Stimulated activated CD4-positive, alpha-beta T cell treated with anti-CD3 and anti-CD28 coated beads, Interleukin-15, amount 100 ng/mL, for 48 hours (primary cell): ENCODE measurements at regions not wholly inside any gene's neighbourhood (a gene's known extent, or its start where the extent isn't known, plus 50 kb on each side); places are given as distances from the start of the nearest gene placed in this dataset.
"Not testable (repeated sequence)": the region's sequence is repeated elsewhere in the genome, so short reads cannot be mapped to it uniquely, and the experiment has no call there.

ENCODE experiments used
- DNase-seq, 2 donors: peaks; one replicate each; pipeline ENCODE4 v3.0.0-alpha.2; 2020; ENCODE audit warnings: low read depth in 2 of 2

DNA sequence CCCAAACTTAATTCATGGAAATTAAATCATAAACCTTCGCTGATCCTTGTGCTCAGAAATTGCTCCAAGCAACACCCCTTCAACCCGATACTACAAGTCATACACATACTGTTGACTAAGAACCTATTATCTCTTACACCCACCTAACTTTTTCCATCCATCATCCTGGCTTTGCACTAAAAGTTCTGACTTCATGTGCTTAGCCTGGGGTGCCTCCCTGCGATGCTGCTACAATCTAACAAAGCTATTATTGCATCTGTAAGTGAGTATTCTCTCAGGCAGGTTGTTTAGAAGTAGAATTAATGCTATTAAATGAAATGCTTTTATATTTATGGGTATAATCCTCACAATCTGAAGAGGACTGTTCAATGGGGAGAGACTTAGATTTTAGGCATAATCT lies 619.8 kb downstream of the CCDC85A start:
- DNase-seq = no peak

DNA sequence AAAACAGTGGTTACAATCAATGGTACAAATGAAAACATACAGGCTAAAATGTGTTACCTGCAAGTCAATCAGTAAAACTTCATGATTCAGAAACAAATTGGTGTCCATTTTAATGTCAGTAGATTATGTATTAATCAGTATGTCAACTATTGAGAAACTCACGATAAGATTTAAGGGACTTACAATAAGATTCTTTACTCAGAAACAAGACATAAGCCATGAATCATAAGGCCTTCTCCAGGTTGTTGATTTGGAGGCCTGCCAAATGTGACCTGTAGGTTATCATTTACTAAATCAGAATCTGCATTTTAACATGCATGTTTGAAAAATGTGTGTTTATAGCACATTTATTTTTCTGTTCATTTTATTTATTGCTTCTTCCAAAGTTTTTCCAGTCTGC lies 623.1 kb downstream of the CCDC85A start:
- no peak for DNase-seq

DNA sequence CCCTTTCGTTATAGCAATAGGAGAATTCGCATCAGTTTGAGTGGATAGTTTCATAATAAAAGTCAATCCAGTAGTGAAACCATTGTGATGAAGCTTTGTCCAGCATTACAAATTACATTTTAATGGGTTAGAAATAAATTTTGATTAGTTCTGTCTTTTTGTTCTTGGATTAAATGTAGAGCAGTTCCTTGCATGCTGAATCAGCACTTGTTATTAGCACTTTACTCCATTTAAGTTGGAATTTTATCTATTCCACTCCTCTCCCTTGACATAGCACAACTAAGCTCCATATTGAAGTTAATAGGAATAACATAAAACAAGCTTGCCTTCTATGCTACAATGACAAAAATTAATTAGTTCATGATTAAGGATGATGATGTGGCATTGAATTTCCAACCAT lies 624.1 kb downstream of the CCDC85A start:
- no peak for DNase-seq

DNA sequence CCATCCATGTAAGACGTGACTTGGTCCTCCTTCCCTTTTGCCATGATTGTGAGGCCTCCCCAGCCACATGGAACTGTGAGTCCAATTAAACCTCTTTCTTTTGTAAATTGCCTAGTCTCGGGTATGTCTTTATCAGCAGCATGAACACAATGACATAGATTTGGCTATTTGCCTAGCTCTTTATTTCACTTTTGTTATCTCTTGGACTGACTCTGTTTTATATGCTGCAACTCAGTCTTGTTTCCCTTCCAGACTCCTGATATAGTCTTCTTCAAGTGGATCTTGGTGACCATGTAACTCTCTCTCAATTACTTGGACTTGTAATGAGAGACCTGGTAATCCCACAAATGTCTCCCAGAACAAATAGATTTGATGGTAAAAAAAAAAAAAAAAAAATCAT lies 627.6 kb downstream of the CCDC85A start:
- no peak for DNase-seq

DNA sequence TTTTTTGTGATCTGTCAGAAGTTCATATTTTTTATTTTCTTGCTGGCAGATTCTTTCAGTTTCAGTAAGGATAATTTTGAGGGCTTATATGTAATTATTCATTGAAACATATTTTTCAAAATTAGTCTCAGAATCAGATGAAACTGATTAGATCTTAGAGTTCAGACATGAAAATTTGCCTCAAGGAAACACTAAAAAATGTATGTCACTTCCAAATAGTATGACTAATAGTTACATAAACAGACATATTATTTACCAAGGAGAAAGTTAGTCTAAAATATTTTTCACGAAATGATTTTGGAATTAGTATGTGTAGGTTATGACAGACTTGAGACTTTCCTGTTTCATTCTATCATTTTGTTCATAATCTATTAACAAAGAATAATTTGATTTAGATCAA lies 628.6 kb downstream of the CCDC85A start:
- DNase-seq = no peak

DNA sequence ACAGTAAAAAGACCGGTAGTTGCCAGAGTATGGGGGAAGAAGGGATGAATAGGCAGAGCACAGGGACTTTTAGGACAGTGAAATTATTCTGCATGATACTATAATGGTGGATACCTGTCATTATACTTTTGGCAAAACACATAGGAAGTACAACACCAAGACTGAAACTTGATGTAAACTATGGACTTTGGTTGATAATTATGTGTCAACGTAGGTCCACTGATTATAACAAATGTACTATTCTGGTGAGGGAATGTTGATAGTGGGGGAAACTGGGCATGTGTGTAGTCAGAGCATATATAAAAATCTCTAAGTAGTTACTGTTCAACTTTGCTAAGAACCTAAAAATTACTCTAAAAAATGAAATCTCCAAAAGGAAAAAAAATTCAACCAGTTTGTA lies 629.7 kb downstream of the CCDC85A start:
- no peak for DNase-seq

DNA sequence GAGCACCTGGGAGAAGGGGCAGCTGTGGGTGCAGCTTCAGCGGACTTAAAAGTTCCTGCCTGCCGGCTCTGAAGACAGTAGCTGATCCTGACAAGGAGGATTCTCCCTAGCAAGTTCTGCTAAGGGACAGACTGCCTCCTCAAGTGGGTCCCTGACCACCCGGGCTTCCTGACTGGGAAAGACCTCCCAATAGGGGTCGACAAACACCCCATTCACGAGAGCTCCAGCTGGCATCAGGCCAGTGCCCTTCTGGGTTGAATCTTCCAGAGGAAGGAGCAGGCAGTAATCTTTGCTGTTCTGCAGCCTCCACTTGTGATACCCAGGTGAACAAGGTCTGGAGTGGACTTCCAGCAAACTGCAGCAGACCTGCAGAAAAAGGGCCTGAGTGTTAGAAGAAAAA lies 632.9 kb downstream of the CCDC85A start:
- no peak for DNase-seq

DNA sequence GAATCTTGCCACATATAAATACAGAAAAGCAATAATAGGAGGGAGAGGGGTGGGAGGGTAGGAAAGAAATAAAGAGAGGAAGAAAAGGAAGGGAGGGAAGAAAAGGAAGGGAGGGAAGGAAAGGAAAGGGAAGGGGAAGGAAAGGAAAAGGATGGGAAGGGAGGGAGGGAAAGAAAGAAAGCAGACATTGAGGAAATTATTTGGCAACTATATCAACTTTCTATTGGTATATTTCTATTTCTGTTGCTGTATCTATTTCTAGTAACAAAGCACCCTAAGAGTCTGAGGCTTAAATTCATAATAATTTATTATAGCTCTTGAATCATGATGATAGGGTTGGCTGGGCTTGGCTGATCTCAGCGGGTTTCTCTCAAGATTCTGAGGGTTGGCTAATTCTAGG lies 648.0 kb downstream of the CCDC85A start:
- no peak for DNase-seq

DNA sequence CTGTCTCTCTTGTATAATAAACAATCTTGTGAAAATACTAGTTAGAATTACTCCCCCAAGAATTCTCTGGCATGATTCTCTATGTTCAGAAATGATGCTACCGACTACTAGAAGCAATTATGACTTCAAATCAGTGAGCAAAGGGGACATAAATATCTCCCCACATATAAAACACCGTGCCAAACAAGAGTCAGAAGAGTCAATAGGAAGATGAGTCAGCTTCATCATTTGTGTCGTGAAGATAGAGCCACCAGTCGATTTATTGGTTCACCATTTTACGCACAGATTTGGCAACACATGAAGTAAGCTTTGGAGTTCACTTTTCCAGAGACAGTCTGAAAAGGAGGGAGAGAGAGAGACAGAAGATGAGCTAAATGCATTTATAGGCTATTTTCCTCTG lies 650.9 kb downstream of the CCDC85A start:
- DNase-seq = no peak

DNA sequence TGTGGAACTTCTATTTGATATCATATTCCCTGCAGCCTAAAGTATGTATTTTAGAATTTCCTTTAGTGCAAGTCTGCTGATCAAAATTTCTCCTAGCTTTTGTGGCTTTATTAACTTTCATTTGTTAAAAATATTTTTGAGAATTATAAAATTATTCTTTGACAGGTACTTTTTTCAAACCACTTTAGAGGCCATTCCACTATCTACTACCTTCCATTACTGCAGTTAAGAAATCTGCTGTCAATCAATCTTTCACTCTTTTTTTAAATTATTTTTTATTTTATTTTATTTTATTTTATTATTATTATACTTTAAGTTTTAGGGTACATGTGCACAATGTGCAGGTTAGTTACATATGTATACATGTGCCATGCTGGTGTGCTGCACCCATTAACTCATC lies 656.2 kb downstream of the CCDC85A start:
- DNase-seq = not testable (repeated sequence)

DNA sequence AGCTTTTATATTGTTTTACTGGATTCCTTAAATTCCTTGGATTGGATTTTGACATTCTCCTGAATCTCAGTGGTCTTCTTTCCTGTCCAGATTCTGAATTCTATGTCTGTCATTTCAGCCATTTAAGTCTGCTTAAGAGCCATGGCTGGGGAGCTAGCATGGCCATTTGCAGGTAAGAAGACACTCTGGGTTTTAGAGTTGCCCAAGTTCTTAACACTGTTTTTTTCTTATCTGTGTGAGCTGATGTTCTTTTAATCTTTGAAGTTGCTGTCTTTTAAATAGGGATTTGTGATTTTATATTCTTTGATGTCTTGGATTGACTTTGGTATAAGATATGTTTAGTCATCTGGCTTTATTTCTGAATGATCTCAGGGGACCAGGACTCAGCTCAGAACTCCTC lies 677.2 kb downstream of the CCDC85A start:
- DNase-seq = no peak

DNA sequence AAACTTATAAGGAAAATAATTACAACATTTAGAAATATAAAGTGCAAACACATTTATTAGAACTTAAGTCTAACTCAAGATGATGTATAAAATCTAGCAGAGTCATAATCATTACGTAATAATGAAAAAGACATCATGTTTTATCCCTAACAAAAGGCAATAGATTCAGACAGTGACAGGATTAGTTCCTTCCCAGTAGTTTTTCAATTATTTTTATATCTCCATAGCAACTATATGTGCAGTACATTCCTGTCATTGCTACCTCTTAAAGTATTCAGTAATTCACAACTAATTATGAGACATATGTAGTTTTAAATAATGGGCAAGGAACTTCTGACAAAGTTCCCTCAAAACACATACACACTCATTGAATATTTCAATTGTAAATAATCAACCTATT lies 687.9 kb downstream of the CCDC85A start:
- DNase-seq = no peak

DNA sequence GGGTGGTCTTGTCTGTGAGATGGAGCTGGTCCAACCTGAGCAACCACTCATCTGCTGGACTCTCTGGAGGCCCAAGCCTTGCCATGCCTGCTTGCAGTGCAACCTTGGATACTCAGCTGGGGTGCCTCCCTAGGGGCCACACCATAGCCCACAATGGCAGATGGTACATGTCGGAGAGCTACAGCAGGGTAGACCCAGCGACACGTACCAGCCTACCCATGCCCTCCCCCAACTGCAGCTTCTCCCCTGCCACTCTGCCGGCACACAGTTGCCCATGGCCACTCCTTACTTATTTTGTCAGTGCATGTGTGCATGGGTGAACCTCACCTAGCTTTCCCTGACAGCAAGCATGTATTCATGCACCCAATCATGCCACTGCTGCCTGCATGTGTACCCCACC lies 690.9 kb downstream of the CCDC85A start:
- no peak for DNase-seq

DNA sequence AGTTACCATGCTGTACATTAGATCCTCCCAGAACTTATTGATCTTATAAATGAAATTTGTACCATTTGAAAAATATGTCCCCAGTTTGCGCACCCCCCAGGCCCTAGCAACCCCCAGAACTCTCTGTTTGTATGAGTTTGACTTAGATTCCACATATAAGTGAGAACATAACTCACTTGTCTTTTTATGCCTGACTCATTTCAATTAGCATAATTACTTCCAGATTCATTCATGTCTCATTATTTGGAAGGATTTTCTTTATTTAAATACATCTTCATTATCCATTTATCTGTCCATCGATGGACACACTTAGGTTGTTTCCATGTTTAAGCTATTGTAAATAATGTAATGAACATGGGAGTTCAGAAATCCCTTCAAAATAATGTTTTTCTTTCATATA lies 705.9 kb downstream of the CCDC85A start:
- DNase-seq = no peak

DNA sequence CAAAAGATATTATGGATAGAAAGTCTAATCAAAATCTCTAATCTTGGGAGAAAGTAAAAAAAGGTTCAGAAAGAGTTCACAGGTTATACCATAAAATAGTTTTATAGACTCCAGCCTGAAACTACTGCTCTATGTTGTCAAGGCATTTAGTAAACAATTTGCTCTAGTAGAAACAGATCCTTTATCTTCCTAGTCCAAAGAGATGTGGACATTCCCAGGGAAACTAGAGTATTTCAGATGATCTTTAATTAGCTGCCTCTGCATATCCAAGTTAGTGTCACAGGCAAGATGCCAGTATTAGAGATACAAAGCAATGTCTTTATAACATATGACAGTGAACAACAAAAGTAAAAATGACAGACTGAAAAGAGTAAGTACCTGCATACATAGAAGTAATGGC lies 708.6 kb downstream of the CCDC85A start:
- no peak for DNase-seq

DNA sequence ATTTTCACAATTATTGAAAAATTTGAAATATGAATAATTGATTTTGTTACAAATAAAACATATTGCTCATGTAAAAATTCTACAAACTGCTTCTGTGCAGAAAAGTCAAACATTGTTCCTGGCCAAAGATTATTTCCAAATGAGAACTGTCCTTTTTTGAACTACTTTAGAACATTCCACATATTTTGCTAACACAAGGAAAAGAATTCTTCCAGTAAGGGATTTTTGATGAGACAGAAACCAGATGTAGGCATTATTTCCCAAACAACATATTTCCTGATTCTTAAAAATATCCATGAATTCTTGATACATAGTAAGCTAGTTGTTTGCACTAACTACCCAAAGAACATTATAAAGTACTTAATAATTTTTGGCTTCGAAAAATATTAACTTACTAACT lies 715.2 kb downstream of the CCDC85A start:
- DNase-seq = no peak

DNA sequence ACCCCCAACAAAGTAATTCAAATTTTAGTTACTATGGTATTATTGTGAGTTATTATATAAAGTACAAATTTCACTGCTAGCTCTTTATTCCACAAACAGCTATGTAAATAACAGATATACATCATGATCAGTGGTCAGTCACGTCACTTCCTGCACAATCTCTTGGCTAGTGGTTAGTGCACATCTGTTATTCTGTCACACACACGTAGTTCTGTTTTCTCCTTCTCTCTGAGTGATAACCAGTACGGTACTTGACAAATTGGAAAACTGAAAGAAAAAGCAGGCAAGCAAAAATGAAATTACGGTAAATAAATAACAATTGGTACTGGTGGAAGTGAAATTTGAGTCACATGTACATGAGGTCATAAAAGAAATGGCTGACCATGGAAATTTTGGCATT lies 728.7 kb downstream of the CCDC85A start:
- DNase-seq = no peak

DNA sequence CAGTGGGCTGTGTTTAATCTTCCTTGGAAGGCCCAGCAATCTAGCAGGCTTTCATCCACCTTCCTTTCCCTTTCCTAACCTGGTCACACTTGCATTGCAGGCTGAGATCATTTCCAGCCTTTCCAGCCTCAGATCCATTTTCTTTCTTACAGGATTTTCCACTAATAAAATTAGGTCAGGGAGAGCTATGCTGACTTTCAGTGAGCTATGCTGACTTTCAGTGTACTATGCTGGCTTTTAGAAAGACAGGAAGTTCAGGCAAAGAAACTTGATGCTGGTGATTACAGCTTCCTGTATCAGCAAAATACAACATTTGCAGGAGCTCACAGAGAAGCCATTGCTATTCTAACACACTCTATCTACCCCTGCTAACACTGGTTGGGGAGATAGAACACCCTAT lies 735.0 kb downstream of the CCDC85A start:
- DNase-seq = no peak

DNA sequence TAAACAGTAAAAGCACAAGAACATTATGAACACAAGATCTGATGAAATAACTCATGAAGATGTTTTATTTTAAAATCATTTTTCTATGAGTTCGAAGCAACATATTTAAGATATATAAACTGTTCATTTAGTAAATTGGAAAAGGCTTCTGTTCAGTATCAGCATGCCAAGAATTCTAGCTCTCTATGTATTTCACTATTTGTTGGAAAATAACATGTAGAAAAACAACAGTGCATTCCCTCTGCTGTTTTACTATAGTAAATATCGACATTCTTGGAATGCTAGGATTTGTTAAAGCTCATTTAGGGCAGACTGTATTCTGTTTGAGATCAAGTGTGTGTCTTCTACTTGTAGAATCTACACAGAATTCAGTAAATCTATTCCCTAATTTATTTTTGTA lies 750.2 kb downstream of the CCDC85A start:
- DNase-seq = no peak

DNA sequence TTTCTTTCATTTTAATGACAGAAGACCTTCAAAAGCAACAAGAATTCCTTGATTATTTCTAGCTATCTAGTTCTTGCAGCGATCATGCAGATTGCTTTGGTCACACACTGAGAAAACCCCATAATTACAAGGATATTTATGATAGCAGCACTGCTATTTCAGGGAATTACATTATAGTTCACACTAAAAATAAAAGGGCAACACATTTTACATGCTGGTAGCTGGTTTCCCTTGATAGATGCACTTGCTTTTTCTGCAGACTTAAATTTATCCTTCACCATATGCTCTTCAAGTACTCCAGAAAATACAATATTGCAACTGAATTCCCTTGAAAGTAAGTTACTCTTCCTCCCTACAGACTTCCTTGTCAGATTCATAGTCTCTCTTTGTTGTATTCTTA lies 751.1 kb downstream of the CCDC85A start:
- DNase-seq = no peak

DNA sequence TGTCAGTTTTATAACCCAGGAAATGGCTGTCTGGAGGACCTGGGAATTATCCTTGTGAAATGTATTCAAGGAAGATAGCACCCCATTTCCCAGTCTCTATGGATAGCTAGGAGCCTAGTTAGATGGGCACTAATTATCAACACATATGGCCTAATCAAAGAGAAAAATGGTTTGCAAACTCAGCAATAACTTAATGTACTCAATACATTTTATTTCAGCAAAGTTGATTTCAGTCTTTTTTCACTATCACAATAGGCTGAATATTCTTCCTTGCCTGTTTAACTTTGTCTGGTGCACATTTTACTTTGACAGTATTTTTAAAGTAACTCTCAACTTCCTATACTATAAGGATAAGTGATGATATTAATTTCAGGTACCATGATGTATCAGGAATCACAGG lies 756.3 kb downstream of the CCDC85A start:
- DNase-seq = no peak

DNA sequence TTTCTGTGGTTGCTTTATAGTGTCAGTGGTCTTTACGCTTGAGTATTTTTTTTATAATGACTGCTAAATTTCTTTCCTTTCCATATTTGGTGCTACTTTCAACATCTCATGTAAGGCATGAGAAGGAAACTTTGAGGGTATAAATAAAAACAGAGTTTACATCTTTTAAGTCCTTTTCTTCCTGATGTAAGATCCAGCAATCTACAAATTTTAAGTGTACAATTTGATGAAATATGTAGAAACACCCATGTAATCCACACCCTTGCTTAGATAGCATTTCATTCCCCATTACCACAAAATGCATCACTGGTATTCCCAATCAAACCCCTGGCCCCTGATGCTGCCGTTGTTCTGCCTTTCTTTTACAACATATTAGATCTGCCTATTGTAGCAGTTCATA lies 769.1 kb downstream of the CCDC85A start:
- DNase-seq = no peak

DNA sequence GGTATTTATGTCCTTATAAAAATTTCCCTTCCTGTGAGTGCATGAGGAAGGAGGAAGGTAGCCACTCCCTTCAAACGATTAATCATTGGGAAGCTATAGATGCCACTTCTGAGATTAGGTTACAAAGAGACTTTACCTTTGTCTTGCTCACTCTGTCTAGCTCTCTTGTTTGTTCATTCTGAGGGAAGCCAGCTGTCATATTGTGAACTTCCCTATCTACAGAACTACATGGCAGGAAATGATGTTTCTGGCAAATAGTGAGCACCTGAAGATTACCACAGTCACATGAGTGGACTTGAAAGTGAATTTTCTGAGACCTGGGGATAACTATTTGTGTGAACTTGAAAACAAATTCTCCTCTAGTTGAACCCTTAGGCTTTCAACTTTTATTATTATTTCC lies 776.8 kb downstream of the CCDC85A start:
- no peak for DNase-seq

DNA sequence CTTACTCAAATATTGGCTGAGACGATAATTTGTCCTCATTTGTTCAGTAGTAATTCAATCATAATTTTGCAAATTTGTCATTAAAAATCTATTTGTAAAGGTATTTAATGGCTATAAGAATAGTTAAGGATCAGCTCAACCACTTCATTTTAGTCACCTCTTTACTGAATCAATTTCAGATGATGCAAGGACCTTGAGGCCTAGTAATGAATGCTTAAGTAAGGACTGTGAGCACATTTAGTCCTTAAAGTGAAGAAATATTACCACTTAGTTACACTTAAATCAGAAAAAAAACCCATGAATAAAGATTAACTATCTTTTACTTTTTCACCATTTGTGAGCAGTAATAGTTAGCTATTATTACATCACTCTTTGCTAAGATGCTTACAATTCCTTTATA lies 778.9 kb downstream of the CCDC85A start:
- no peak for DNase-seq

DNA sequence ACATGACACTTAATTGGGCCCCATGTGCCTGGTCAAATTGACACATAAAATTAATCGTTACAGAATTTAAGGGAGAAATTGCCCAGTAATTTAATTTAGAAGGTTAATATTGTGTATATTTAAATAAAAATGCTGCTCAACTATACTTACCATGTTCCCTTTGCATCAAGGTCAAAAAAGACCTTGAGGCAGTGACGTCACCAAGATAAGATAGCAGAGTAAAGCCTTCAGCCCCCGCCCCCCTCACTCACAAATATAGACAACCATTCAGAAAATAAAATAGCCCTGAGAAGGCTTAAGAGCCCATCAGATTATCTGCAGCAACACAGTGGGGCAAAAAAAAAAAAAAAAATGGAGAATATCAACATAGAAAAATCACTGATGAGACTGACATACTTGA lies 785.7 kb downstream of the CCDC85A start:
- no peak for DNase-seq
